Uterus (tissue), 2 donors: ENCODE measurements at regions not wholly inside any gene's neighbourhood (a gene's known extent, or its start where the extent isn't known, plus 50 kb on each side); places are given as distances from the start of the nearest gene placed in this dataset.

Experiments
- CTCF ChIP-seq, 4 experiments: fragments of 200-600 bp in 2 of 4; fragments of 450-650 bp in 2 of 4; sonication (generic) in 2 of 4; IDR thresholded peaks; one replicate each; pipeline ENCODE4 v1.5.1; 2016 to 2019; ENCODE audit warnings: antibody characterized with exemption in 4 of 4, mild to moderate bottlenecking in 2 of 4, moderate library complexity in 1 of 4
- POLR2A ChIP-seq, 2 donors: fragments of 450-650 bp; IDR thresholded peaks; one replicate each; pipeline ENCODE4 v1.6.1; 2016; ENCODE audit warnings: antibody characterized with exemption in 2 of 2, mild to moderate bottlenecking in 1 of 2, moderate library complexity in 1 of 2

GRCh38 chr11:115632061-115632460 is 127.8 kb upstream of the CADM1 start:
- TF ChIP-seq CTCF (IDR thresholded peaks at IDR 0.05) (no peak), POLR2A (IDR thresholded peaks at IDR 0.05) (no peak)
